ENCODE measurements at regions not wholly inside any gene's neighbourhood (a gene's known extent, or its start where the extent isn't known, plus 50 kb on each side); places are given as distances from the start of the nearest gene placed in this dataset.

DNA sequence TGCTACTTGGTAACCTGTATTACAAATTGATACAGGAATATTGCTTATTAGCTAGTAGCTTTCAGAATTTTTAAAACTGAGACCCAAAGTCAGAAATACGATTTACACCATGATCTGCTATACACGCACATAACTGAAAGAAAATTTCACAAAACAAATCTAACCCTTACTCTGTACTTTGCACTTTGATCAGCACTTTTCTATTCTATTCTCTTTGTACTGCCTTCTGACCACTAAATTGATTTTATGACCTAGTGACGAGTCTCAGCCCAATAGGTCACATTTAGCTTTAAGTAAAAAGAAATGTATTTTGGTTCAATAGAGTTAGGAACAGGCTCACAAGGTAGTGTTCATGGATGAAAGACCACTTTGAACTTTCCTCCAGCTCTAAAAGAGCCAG lies 252.5 kb downstream of the TBX18 start (continued):
- TF ChIP-seq, protein P1, sequence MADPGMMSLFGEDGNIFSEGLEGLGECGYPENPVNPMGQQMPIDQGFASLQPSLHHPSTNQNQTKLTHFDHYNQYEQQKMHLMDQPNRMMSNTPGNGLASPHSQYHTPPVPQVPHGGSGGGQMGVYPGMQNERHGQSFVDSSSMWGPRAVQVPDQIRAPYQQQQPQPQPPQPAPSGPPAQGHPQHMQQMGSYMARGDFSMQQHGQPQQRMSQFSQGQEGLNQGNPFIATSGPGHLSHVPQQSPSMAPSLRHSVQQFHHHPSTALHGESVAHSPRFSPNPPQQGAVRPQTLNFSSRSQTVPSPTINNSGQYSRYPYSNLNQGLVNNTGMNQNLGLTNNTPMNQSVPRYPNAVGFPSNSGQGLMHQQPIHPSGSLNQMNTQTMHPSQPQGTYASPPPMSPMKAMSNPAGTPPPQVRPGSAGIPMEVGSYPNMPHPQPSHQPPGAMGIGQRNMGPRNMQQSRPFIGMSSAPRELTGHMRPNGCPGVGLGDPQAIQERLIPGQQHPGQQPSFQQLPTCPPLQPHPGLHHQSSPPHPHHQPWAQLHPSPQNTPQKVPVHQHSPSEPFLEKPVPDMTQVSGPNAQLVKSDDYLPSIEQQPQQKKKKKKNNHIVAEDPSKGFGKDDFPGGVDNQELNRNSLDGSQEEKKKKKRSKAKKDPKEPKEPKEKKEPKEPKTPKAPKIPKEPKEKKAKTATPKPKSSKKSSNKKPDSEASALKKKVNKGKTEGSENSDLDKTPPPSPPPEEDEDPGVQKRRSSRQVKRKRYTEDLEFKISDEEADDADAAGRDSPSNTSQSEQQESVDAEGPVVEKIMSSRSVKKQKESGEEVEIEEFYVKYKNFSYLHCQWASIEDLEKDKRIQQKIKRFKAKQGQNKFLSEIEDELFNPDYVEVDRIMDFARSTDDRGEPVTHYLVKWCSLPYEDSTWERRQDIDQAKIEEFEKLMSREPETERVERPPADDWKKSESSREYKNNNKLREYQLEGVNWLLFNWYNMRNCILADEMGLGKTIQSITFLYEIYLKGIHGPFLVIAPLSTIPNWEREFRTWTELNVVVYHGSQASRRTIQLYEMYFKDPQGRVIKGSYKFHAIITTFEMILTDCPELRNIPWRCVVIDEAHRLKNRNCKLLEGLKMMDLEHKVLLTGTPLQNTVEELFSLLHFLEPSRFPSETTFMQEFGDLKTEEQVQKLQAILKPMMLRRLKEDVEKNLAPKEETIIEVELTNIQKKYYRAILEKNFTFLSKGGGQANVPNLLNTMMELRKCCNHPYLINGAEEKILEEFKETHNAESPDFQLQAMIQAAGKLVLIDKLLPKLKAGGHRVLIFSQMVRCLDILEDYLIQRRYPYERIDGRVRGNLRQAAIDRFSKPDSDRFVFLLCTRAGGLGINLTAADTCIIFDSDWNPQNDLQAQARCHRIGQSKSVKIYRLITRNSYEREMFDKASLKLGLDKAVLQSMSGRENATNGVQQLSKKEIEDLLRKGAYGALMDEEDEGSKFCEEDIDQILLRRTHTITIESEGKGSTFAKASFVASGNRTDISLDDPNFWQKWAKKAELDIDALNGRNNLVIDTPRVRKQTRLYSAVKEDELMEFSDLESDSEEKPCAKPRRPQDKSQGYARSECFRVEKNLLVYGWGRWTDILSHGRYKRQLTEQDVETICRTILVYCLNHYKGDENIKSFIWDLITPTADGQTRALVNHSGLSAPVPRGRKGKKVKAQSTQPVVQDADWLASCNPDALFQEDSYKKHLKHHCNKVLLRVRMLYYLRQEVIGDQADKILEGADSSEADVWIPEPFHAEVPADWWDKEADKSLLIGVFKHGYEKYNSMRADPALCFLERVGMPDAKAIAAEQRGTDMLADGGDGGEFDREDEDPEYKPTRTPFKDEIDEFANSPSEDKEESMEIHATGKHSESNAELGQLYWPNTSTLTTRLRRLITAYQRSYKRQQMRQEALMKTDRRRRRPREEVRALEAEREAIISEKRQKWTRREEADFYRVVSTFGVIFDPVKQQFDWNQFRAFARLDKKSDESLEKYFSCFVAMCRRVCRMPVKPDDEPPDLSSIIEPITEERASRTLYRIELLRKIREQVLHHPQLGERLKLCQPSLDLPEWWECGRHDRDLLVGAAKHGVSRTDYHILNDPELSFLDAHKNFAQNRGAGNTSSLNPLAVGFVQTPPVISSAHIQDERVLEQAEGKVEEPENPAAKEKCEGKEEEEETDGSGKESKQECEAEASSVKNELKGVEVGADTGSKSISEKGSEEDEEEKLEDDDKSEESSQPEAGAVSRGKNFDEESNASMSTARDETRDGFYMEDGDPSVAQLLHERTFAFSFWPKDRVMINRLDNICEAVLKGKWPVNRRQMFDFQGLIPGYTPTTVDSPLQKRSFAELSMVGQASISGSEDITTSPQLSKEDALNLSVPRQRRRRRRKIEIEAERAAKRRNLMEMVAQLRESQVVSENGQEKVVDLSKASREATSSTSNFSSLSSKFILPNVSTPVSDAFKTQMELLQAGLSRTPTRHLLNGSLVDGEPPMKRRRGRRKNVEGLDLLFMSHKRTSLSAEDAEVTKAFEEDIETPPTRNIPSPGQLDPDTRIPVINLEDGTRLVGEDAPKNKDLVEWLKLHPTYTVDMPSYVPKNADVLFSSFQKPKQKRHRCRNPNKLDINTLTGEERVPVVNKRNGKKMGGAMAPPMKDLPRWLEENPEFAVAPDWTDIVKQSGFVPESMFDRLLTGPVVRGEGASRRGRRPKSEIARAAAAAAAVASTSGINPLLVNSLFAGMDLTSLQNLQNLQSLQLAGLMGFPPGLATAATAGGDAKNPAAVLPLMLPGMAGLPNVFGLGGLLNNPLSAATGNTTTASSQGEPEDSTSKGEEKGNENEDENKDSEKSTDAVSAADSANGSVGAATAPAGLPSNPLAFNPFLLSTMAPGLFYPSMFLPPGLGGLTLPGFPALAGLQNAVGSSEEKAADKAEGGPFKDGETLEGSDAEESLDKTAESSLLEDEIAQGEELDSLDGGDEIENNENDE (IDR thresholded peaks at IDR 0.05; ENCODE audit: insufficient replicate concordance, low read length): no peak
- TF ChIP-seq SP4 (IDR thresholded peaks at IDR 0.05; ENCODE audit: low read length) (no peak), EP300 (IDR thresholded peaks at IDR 0.05; ENCODE audit: borderline replicate concordance in 1 of 2, low read depth in 2 of 2, low read length in 2 of 2) (no peak), TAF1 (IDR thresholded peaks at IDR 0.05; ENCODE audit: low read depth, low read length) (no peak), BACH1 (IDR thresholded peaks at IDR 0.05; ENCODE audit: low read length) (no peak), JUN (IDR thresholded peaks at IDR 0.05; ENCODE audit: low read depth, low read length) (no peak), KDM1A (IDR thresholded peaks at IDR 0.05; ENCODE audit: borderline replicate concordance, low read length) (no peak), USF2 (IDR thresholded peaks at IDR 0.05; ENCODE audit: low read length) (no peak)
- TF ChIP-seq, protein P2, sequence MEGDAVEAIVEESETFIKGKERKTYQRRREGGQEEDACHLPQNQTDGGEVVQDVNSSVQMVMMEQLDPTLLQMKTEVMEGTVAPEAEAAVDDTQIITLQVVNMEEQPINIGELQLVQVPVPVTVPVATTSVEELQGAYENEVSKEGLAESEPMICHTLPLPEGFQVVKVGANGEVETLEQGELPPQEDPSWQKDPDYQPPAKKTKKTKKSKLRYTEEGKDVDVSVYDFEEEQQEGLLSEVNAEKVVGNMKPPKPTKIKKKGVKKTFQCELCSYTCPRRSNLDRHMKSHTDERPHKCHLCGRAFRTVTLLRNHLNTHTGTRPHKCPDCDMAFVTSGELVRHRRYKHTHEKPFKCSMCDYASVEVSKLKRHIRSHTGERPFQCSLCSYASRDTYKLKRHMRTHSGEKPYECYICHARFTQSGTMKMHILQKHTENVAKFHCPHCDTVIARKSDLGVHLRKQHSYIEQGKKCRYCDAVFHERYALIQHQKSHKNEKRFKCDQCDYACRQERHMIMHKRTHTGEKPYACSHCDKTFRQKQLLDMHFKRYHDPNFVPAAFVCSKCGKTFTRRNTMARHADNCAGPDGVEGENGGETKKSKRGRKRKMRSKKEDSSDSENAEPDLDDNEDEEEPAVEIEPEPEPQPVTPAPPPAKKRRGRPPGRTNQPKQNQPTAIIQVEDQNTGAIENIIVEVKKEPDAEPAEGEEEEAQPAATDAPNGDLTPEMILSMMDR (IDR thresholded peaks at IDR 0.05; ENCODE audit: control extremely low read depth in 1 of 3, insufficient read depth in 1 of 3, low read depth in 1 of 3, low read length in 3 of 3): no peak

Measured in H1 (cell line).